ENCODE measurements at regions not wholly inside any gene's neighbourhood (a gene's known extent, or its start where the extent isn't known, plus 50 kb on each side); places are given as distances from the start of the nearest gene placed in this dataset.

DNA sequence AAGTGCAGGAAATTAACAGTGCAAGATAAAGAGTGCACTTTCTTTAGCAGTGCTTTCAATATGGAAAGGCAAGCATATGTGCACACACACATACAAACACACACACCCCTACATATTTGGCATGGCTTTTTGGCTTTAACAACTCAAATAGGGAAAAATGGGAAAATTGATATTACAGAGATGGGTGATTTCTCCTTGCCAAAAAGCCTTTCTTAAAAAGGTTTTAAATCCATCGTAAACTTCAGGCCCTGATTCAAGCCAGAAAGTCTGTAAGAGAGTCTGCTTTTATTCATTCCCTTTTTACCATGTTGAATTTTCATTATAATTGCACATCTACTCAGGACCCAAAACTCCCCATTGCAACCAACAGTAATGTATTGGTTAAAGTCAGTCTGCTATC, 612.0 kb upstream of the ACTRT1 start:
- ChIA-PET CTCF (no interaction called here), POLR2A (no interaction called here)
- TF ChIP-seq HDGF (IDR thresholded peaks at IDR 0.05; ENCODE audit: borderline replicate concordance) (no peak), FOXA1 (IDR thresholded peaks at IDR 0.05) (no peak), LEF1 (IDR thresholded peaks at IDR 0.05; ENCODE audit: borderline replicate concordance) (no peak), CTBP1 (IDR thresholded peaks at IDR 0.05; ENCODE audit: borderline replicate concordance) (no peak), TARDBP (IDR thresholded peaks at IDR 0.05) (no peak)
- no peak for DNase-seq (ENCODE audit: extremely low spot score)

DNA sequence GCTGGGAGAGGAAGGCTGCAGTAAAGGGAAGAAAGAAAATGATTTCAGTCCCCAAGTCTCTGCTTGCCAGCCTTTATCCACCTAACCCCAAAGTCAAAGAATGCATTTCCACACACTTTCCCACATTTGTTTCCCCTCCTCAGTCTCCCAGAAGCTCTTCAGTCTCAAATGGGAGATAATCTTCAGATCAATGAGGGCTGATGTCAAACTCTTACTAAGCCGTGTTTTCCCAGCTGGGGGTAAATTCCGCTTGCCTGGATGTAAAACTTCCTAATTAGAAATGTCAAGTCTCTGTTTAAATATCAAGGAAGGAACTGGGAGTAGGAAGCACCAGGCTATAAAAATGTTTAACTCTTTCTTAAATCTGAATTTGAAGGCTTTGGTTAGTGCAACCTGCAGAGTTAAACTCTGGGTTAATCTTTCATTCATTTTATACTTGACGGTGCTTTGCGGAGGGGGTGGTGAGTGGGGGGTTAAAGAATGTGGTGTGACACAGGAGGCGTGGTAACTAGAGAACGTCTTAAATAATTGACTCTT, 601.4 kb upstream of the ACTRT1 start:
- TF ChIP-seq FOXM1 (IDR thresholded peaks at IDR 0.05; ENCODE audit: borderline replicate concordance) (no peak), LEF1 (IDR thresholded peaks at IDR 0.05; ENCODE audit: borderline replicate concordance) (no peak), FOXA1 (IDR thresholded peaks at IDR 0.05) (no peak), PKNOX1 (IDR thresholded peaks at IDR 0.05) (no peak), ARNT (IDR thresholded peaks at IDR 0.05) (no peak), ZNF384 (IDR thresholded peaks at IDR 0.05) (no peak), FOXK2 (IDR thresholded peaks at IDR 0.05) (no peak), ELF4 (IDR thresholded peaks at IDR 0.05) (no peak), SUZ12 (IDR thresholded peaks at IDR 0.05) (no peak), HDGF (IDR thresholded peaks at IDR 0.05; ENCODE audit: borderline replicate concordance) (no peak), BHLHE40 (IDR thresholded peaks at IDR 0.05; ENCODE audit: borderline replicate concordance) (no peak), CTBP1 (IDR thresholded peaks at IDR 0.05; ENCODE audit: borderline replicate concordance) (no peak), L3MBTL2 (conservative IDR thresholded peaks at IDR 0.05) (no peak), SP1 (IDR thresholded peaks at IDR 0.05) (no peak), TARDBP (IDR thresholded peaks at IDR 0.05) (no peak)
- DNase-seq (ENCODE audit: extremely low spot score), result no peak
- ChIA-PET POLR2A (no interaction called here), CTCF (no interaction called here)

- DNase-seq (ENCODE audit: extremely low spot score), result no peak
- TF ChIP-seq FOXM1 (IDR thresholded peaks at IDR 0.05; ENCODE audit: borderline replicate concordance), result no peak
- no peak for TF ChIP-seq ELF4 (IDR thresholded peaks at IDR 0.05)
- TF ChIP-seq ZNF384 (IDR thresholded peaks at IDR 0.05), result no peak
- no peak for TF ChIP-seq SUZ12 (IDR thresholded peaks at IDR 0.05)
- TF ChIP-seq ARNT (IDR thresholded peaks at IDR 0.05), result no peak
- no peak for TF ChIP-seq FOXA1 (IDR thresholded peaks at IDR 0.05)
- TF ChIP-seq HDGF (IDR thresholded peaks at IDR 0.05; ENCODE audit: borderline replicate concordance), result no peak
- no peak for TF ChIP-seq TARDBP (IDR thresholded peaks at IDR 0.05)
- TF ChIP-seq FOXK2 (IDR thresholded peaks at IDR 0.05), result no peak
- TF ChIP-seq SP1 (IDR thresholded peaks at IDR 0.05), result no peak
- no peak for TF ChIP-seq L3MBTL2 (conservative IDR thresholded peaks at IDR 0.05)
- TF ChIP-seq NFRKB (IDR thresholded peaks at IDR 0.05), result no peak
- no peak for TF ChIP-seq CTBP1 (IDR thresholded peaks at IDR 0.05; ENCODE audit: borderline replicate concordance)
- TF ChIP-seq PKNOX1 (IDR thresholded peaks at IDR 0.05), result no peak
- POLR2A ChIA-PET, result no interaction called here
- CTCF ChIA-PET, result no interaction called here
Observed at GRCh38 chrX:128650326-128650725, 598.1 kb upstream of the ACTRT1 start.

GRCh38 chrX:128634754-128635153, 582.6 kb upstream of the ACTRT1 start:
- CTCF ChIA-PET, result no interaction called here
- POLR2A ChIA-PET, result no interaction called here
- TF ChIP-seq ZNF384 (IDR thresholded peaks at IDR 0.05) (no peak), FOXM1 (IDR thresholded peaks at IDR 0.05; ENCODE audit: borderline replicate concordance) (no peak), NFRKB (IDR thresholded peaks at IDR 0.05) (no peak), PKNOX1 (IDR thresholded peaks at IDR 0.05) (no peak), FOXK2 (IDR thresholded peaks at IDR 0.05) (no peak), FOXA1 (IDR thresholded peaks at IDR 0.05) (no peak)
- no peak for DNase-seq (ENCODE audit: extremely low spot score)

GRCh38 chrX:128623361-128623760, 571.2 kb upstream of the ACTRT1 start:
- DNase-seq (ENCODE audit: extremely low spot score), result no peak
- no peak for TF ChIP-seq FOXK2 (IDR thresholded peaks at IDR 0.05)
- TF ChIP-seq LEF1 (IDR thresholded peaks at IDR 0.05; ENCODE audit: borderline replicate concordance), result no peak
- no peak for TF ChIP-seq SUZ12 (IDR thresholded peaks at IDR 0.05)
- TF ChIP-seq NFRKB (IDR thresholded peaks at IDR 0.05), result no peak
- no peak for TF ChIP-seq TARDBP (IDR thresholded peaks at IDR 0.05)
- no peak for TF ChIP-seq BHLHE40 (IDR thresholded peaks at IDR 0.05; ENCODE audit: borderline replicate concordance)
- no peak for TF ChIP-seq ZNF384 (IDR thresholded peaks at IDR 0.05)
- no peak for TF ChIP-seq PKNOX1 (IDR thresholded peaks at IDR 0.05)
- ChIA-PET CTCF (no interaction called here), POLR2A (no interaction called here)

- DNase-seq (ENCODE audit: extremely low spot score), result no peak
- TF ChIP-seq ZNF384 (IDR thresholded peaks at IDR 0.05), result no peak
- TF ChIP-seq TARDBP (IDR thresholded peaks at IDR 0.05), result no peak
- TF ChIP-seq PKNOX1 (IDR thresholded peaks at IDR 0.05), result no peak
- no peak for TF ChIP-seq FOXK2 (IDR thresholded peaks at IDR 0.05)
- no peak for TF ChIP-seq FOXA1 (IDR thresholded peaks at IDR 0.05)
- no peak for TF ChIP-seq LEF1 (IDR thresholded peaks at IDR 0.05; ENCODE audit: borderline replicate concordance)
- no peak for TF ChIP-seq L3MBTL2 (conservative IDR thresholded peaks at IDR 0.05)
- TF ChIP-seq ARNT (IDR thresholded peaks at IDR 0.05), result no peak
- no peak for TF ChIP-seq SUZ12 (IDR thresholded peaks at IDR 0.05)
- TF ChIP-seq CTBP1 (IDR thresholded peaks at IDR 0.05; ENCODE audit: borderline replicate concordance), result no peak
- no peak for TF ChIP-seq BHLHE40 (IDR thresholded peaks at IDR 0.05; ENCODE audit: borderline replicate concordance)
- no peak for TF ChIP-seq ELF4 (IDR thresholded peaks at IDR 0.05)
- POLR2A ChIA-PET, result no interaction called here
- CTCF ChIA-PET, result no interaction called here
Observed at GRCh38 chrX:128622296-128622695, 570.1 kb upstream of the ACTRT1 start.

All from HEK293T (cell line).